ENCODE measurements at regions not wholly inside any gene's neighbourhood (a gene's known extent, or its start where the extent isn't known, plus 50 kb on each side); places are given as distances from the start of the nearest gene placed in this dataset.

GRCh38 chr7:82511542-82511941 is 68.0 kb upstream of the CACNA2D1 start:
- Histone ChIP-seq H3K4me1 (ENCODE audit: low read depth) (no peaks in the 10 kb centered on the region), H3K27ac (no peak overlapping the region), H3K36me3 (no peaks in the 10 kb centered on the region), H3K27me3 (no peaks in the 10 kb centered on the region), H3K9me3 (ENCODE audit: low read depth) (no peaks in the 10 kb centered on the region), H3K4me3 (no peak overlapping the region)
- no peak for DNase-seq (ENCODE audit: low read depth in 1 of 2, low spot score in 1 of 2)
- TF ChIP-seq, protein P1, sequence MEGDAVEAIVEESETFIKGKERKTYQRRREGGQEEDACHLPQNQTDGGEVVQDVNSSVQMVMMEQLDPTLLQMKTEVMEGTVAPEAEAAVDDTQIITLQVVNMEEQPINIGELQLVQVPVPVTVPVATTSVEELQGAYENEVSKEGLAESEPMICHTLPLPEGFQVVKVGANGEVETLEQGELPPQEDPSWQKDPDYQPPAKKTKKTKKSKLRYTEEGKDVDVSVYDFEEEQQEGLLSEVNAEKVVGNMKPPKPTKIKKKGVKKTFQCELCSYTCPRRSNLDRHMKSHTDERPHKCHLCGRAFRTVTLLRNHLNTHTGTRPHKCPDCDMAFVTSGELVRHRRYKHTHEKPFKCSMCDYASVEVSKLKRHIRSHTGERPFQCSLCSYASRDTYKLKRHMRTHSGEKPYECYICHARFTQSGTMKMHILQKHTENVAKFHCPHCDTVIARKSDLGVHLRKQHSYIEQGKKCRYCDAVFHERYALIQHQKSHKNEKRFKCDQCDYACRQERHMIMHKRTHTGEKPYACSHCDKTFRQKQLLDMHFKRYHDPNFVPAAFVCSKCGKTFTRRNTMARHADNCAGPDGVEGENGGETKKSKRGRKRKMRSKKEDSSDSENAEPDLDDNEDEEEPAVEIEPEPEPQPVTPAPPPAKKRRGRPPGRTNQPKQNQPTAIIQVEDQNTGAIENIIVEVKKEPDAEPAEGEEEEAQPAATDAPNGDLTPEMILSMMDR (IDR thresholded peaks at IDR 0.05; ENCODE audit: low read depth, low read length), result no peak

DNA sequence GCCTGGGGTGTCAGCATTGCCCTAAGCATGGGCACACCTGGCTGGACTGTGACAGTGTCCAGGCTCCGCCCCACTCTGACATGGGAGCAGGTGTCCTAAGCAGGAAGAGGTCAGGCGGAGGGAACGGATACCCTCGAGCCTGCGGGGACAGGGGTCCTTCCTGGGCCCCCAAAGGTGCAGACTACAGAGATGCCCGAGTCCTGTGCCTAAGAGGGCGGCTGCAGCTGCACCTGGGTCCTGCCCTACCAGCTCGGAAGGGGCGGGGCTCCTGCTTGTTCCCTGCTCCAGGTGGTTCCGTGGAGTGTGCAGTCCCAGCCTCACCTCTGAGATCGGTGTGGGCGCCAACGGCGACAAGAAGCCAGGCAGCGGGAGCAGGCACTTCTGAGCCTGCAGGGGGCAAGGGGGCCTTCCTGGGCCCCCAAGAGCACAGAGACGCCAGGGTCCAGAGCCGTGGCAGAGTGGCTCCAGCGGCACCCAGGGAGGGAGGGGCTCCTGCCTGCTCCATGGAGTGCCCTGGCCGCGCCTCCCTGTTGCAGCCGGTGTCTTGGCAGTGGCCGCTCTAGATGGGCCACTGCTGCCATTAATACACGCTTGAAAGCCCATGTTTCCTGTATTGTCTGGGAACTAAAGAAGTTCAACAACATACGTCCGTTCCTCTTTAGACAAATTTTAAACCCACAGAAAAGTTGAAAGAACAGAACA is 64.5 kb upstream of the CACNA2D1 start:
- TF ChIP-seq, protein P1 (IDR thresholded peaks at IDR 0.05; ENCODE audit: low read depth, low read length), result no peak
- no peak overlapping the region for H3K4me3 ChIP-seq
- DNase-seq (ENCODE audit: low read depth in 1 of 2, low spot score in 1 of 2), result no peak

DNA sequence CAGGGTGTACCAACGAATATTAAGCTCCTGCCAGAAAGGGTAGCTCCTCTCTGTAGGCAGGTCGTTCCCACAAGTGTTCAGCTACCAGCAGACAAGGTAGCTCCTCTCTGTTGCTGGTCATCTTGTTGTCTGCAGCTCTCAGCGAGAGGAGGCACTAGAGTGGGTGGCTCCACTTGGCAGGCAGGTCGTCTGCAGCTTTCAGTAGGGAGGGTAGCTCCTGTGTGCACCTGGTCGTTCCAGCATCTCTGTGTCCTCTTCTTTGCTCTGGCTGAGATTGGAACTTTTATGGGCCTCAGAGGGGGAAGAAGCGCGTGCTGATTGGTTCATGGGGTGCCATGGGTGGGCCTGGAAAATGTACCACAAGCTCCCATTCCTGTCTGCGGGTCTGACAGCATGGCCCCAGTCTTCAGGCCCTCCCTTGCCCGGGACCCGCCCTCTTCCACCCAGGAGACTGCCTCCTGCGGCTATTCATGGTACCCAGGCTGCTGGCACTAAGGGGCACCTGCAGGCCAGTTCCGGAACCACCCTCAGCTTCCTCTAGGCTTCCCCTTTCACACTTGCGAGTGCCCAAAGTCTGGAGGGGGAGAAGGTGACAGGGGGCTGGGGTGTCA is 63.9 kb upstream of the CACNA2D1 start:
- Histone ChIP-seq H3K4me3 (no peak overlapping the region), H3K9me3 (ENCODE audit: low read depth) (no peaks in the 10 kb centered on the region), H3K4me1 (ENCODE audit: low read depth) (no peaks in the 10 kb centered on the region), H3K27ac (no peak overlapping the region), H3K27me3 (no peaks in the 10 kb centered on the region), H3K36me3 (no peaks in the 10 kb centered on the region)
- TF ChIP-seq, protein P1 (IDR thresholded peaks at IDR 0.05; ENCODE audit: low read depth, low read length), result no peak
- DNase-seq (ENCODE audit: low read depth in 1 of 2, low spot score in 1 of 2), result no peak

More for the DNA sequence above, 64.5 kb upstream of the CACNA2D1 start:
- Histone ChIP-seq H3K27me3 (no peaks in the 10 kb centered on the region), H3K9me3 (ENCODE audit: low read depth) (no peaks in the 10 kb centered on the region), H3K27ac (no peak overlapping the region), H3K4me1 (ENCODE audit: low read depth) (no peaks in the 10 kb centered on the region), H3K36me3 (no peaks in the 10 kb centered on the region)

DNA sequence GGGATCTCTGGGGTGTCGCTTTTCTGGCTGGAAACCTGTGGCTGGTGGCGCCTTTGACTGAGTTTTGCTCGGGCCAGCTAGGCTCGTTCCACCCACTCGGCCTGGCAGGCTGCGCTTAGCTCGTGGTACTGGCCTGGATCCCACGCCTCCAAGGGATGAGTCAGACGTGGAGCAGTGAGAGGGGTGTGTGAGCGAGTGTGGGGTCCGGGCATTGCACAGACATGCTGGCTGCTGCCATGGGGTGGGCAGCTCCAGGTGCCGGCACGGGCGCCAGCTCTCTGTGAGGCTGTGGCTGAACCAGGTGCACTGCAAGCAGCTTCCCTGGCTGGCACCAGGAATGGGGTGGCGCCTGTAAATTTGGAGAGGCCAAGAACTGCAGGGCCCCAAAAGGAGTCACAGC is 63.1 kb upstream of the CACNA2D1 start:
- no peaks in the 10 kb centered on the region for H3K36me3 ChIP-seq
- no peaks in the 10 kb centered on the region for H3K27me3 ChIP-seq
- no peaks in the 10 kb centered on the region for H3K9me3 ChIP-seq (ENCODE audit: low read depth)
- DNase-seq (ENCODE audit: low read depth in 1 of 2, low spot score in 1 of 2), result peak in 1 of 2 donors; percentile 76
- no peaks in the 10 kb centered on the region for H3K4me1 ChIP-seq (ENCODE audit: low read depth)
- TF ChIP-seq, protein P1 (IDR thresholded peaks at IDR 0.05; ENCODE audit: low read depth, low read length), result no peak
- H3K4me3 ChIP-seq, result no peak overlapping the region
- H3K27ac ChIP-seq, result no peak overlapping the region

GRCh38 chr7:82506208-82506607 is 62.6 kb upstream of the CACNA2D1 start:
- peak; percentile 9 to 25 for DNase-seq (ENCODE audit: low read depth in 1 of 2, low spot score in 1 of 2)
- Histone ChIP-seq H3K27ac (no peak overlapping the region), H3K9me3 (ENCODE audit: low read depth) (no peaks in the 10 kb centered on the region), H3K4me1 (ENCODE audit: low read depth) (no peaks in the 10 kb centered on the region), H3K4me3 (no peak overlapping the region), H3K36me3 (no peaks in the 10 kb centered on the region), H3K27me3 (no peaks in the 10 kb centered on the region)
- TF ChIP-seq, protein P1 (IDR thresholded peaks at IDR 0.05; ENCODE audit: low read depth, low read length), result peak; percentile 12

All from cardiac muscle cell (in vitro differentiated cells and primary cell).